Uterus (tissue), 2 donors: ENCODE measurements at regions not wholly inside any gene's neighbourhood (a gene's known extent, or its start where the extent isn't known, plus 50 kb on each side); places are given as distances from the start of the nearest gene placed in this dataset.

Source experiments
- POLR2A ChIP-seq, 2 donors: fragments of 450-650 bp; IDR thresholded peaks; one replicate each; pipeline ENCODE4 v1.6.1; 2016; ENCODE audit warnings: antibody characterized with exemption in 2 of 2, mild to moderate bottlenecking in 1 of 2, moderate library complexity in 1 of 2
- TF ChIP-seq, protein P1 (sequence below), 4 experiments: fragments of 200-600 bp in 2 of 4; fragments of 450-650 bp in 2 of 4; sonication (generic) in 2 of 4; IDR thresholded peaks; one replicate each; pipeline ENCODE4 v1.5.1; 2016 to 2019; ENCODE audit warnings: antibody characterized with exemption in 4 of 4, mild to moderate bottlenecking in 2 of 4, moderate library complexity in 1 of 4

- TF ChIP-seq, protein P1, sequence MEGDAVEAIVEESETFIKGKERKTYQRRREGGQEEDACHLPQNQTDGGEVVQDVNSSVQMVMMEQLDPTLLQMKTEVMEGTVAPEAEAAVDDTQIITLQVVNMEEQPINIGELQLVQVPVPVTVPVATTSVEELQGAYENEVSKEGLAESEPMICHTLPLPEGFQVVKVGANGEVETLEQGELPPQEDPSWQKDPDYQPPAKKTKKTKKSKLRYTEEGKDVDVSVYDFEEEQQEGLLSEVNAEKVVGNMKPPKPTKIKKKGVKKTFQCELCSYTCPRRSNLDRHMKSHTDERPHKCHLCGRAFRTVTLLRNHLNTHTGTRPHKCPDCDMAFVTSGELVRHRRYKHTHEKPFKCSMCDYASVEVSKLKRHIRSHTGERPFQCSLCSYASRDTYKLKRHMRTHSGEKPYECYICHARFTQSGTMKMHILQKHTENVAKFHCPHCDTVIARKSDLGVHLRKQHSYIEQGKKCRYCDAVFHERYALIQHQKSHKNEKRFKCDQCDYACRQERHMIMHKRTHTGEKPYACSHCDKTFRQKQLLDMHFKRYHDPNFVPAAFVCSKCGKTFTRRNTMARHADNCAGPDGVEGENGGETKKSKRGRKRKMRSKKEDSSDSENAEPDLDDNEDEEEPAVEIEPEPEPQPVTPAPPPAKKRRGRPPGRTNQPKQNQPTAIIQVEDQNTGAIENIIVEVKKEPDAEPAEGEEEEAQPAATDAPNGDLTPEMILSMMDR (IDR thresholded peaks at IDR 0.05) = no peak
- TF ChIP-seq POLR2A (IDR thresholded peaks at IDR 0.05) = no peak
Measured at GRCh38 chr21:26739189-26739588, 106.0 kb downstream of the ADAMTS1 start.
